Right lobe of liver (tissue), 4 donors: ENCODE measurements at regions not wholly inside any gene's neighbourhood (a gene's known extent, or its start where the extent isn't known, plus 50 kb on each side); places are given as distances from the start of the nearest gene placed in this dataset.

Experiments
- POLR2A ChIP-seq: fragments of 450-650 bp; IDR thresholded peaks from one replicate; pipeline ENCODE4 v1.6.1; 2017; ENCODE audit warnings: antibody characterized with exemption, mild to moderate bottlenecking
- TF ChIP-seq, protein P1 (sequence below), 4 donors: fragments of 200-600 bp in 3 of 4; fragments of 450-650 bp in 1 of 4; IDR thresholded peaks; one replicate each; pipeline versions ENCODE4 v1.5.1 to v1.8.0; 2016 to 2022; ENCODE audit warnings: antibody characterized with exemption in 4 of 4, mild to moderate bottlenecking in 2 of 4
- donor health status: DM: no; HTN: no; CAD: no.
- donor health status: DM: no; HTN: no; CAD: no.
- donor health status: DM: no; HTN: yes; CAD: no.

- TF ChIP-seq, protein P1, sequence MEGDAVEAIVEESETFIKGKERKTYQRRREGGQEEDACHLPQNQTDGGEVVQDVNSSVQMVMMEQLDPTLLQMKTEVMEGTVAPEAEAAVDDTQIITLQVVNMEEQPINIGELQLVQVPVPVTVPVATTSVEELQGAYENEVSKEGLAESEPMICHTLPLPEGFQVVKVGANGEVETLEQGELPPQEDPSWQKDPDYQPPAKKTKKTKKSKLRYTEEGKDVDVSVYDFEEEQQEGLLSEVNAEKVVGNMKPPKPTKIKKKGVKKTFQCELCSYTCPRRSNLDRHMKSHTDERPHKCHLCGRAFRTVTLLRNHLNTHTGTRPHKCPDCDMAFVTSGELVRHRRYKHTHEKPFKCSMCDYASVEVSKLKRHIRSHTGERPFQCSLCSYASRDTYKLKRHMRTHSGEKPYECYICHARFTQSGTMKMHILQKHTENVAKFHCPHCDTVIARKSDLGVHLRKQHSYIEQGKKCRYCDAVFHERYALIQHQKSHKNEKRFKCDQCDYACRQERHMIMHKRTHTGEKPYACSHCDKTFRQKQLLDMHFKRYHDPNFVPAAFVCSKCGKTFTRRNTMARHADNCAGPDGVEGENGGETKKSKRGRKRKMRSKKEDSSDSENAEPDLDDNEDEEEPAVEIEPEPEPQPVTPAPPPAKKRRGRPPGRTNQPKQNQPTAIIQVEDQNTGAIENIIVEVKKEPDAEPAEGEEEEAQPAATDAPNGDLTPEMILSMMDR (IDR thresholded peaks at IDR 0.05): no peak
- TF ChIP-seq POLR2A: no peak
Observed at GRCh38 chr20:24366336-24367004, 103.0 kb upstream of the SYNDIG1 start.
